GM10248 (cell line): ENCODE measurements at regions not wholly inside any gene's neighbourhood (a gene's known extent, or its start where the extent isn't known, plus 50 kb on each side); places are given as distances from the start of the nearest gene placed in this dataset.

Experiments
- CTCF ChIA-PET: fragments of 300-600 bp; sonication (Branson Sonifier 250); formaldehyde crosslinking; extraction: SDS; loops from one replicate; lab custom pipeline; 2021; ENCODE audit warnings: antibody characterized with exemption; lab: Yijun Ruan, JAX
- POLR2A ChIA-PET: fragments of 350-650 bp; sonication (Branson Sonifier 250); formaldehyde crosslinking; extraction: SDS; loops from one replicate; lab custom pipeline; 2020; ENCODE audit warnings: antibody characterized with exemption; lab: Yijun Ruan, JAX
- DNase-seq: peaks from one replicate; pipeline ENCODE4 v3.0.0; 2012; ENCODE audit errors: extremely low spot score
- TF ChIP-seq, protein P1 (sequence below): IDR thresholded peaks from 2 replicates; pipeline ENCODE4 v1.5.1; 2012; ENCODE audit warnings: mild to moderate bottlenecking, low read depth; ENCODE audit errors: extremely low read depth, missing control alignments, control extremely low read depth

DNA sequence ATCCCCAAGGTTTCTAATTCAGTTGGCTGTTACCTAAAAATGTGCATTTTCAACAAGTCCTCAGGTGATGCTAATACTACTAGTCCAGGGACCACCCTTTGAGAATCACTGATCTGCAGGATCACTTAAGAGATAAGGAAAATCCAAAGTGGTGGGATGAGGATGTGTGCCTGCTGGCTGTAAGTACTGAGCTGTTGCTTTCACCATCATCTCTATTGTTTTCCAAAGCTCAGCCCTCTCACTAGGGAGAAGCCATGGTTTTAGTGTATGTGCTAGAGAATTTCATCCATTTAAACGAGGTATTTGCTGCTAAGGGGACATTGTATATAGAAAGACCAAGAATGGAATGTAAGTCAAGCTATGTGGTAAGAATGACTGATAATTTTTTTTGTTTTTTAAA lies 202.3 kb downstream of the KIF21A start:
- ChIA-PET POLR2A (no interaction called here), CTCF (no interaction called here)
- DNase-seq: no peak
- TF ChIP-seq, protein P1, sequence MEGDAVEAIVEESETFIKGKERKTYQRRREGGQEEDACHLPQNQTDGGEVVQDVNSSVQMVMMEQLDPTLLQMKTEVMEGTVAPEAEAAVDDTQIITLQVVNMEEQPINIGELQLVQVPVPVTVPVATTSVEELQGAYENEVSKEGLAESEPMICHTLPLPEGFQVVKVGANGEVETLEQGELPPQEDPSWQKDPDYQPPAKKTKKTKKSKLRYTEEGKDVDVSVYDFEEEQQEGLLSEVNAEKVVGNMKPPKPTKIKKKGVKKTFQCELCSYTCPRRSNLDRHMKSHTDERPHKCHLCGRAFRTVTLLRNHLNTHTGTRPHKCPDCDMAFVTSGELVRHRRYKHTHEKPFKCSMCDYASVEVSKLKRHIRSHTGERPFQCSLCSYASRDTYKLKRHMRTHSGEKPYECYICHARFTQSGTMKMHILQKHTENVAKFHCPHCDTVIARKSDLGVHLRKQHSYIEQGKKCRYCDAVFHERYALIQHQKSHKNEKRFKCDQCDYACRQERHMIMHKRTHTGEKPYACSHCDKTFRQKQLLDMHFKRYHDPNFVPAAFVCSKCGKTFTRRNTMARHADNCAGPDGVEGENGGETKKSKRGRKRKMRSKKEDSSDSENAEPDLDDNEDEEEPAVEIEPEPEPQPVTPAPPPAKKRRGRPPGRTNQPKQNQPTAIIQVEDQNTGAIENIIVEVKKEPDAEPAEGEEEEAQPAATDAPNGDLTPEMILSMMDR: no peak

DNA sequence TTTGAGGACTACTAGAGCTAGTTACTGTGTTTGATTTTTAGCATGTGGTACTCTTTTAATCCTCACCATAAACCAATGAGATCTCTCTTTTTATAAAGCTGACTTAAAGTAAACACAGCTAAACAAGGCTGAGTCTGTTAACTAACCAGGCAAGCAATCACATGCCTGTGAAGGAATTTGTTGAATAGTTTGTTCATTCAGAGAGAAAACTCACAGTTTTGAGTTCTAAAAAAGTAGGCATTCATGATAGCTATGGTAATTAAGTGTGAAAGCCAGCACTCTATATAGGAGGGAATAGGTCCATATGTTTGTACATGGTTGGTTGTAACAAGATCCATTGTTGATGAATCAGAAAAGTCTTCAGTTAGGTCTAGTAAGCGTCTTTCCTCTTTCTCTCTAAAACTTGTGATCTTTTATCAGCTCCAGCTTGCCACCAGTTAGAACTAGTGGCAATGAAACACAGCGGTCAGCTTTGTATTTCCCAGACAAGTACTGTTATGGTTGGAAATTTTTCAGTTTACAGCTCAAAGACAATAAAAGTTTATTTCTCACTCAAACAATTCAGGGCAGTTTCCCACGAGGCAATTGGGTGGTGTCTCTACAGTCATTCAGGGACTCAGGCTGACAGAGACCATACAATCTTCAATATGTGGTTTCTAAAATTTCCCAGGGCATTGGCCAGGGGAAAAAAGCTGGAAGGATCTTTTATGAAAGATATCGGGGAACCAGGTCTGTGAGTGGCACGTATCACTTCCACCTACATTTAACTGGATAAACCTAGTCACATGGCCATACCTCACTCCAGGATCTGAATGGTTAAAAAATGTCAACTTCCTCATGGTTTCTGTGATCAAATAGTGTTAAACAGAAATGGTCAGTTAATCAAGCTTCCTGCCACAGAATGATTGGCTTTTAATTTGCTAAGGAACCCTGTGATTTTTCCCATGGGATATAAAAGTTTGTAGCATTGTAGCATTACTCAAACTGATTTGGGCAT lies 203.1 kb downstream of the KIF21A start:
- POLR2A ChIA-PET: no interaction called here
- DNase-seq: no peak
- TF ChIP-seq, protein P1: no peak
- CTCF ChIA-PET: interaction anchor here (1.1 kb wide), 1 partner anchor 34 kb away, joined by 4 read pairs; no protein-coding TSS in a partner anchor

DNA sequence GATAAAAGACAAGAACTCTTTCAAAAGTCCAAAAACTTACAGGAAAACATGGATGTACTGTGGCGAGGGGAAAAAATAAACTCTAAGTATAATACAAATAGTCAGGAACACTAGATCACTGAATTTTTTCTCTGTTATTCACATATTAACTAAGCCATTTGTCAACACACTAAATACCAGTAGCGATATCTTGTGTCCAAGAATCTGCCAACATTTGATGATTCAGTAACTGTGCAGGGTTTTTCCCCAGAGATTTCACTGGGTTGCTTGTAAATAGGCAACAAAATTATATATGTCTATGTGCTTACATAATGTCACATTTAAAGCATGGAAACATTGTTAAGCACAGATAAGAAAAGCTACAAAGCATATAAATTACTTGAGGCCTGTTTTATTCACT lies 205.9 kb downstream of the KIF21A start:
- ChIA-PET CTCF (interaction anchor here (1.1 to 2.3 kb wide), 2 partner anchors 10 to 36 kb away, joined by 3 to 8 read pairs; no protein-coding TSS in a partner anchor), POLR2A (no interaction called here)
- no peak for DNase-seq
- TF ChIP-seq, protein P1: no peak

DNA sequence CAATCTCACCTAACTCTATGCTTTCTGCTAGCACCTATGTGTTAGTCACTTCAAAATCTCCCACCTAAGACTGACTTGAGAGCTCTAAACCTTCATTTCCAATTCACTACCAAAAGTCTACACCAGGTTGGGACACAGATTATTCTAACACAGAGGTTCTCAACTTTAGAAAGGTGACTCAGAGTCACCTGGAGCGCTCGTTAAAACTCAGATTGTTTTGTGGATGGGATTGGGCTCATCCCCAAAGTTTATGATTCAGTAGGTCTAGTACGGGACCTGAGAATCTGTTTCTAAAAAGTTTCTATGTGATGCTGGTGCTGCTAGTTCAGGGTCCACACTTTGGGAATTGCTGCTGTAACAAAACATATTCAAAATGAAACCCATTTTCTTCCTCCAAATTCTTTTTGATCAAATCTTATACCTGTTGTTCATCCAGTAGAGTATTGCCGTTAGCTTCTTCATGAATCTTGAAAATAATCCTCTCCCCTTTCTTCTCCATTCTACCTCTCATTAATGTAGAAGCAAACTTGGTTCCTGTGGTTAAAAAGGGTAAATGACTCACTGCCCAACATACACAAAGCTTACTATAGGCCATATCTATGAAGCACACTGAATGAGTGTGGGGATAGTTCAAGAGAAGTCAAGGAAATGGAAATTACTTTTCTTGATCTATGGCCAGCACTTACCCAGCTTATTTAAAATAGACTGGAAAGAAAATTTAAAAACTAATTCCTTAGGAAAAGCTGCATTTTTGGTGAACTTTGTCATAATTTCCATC lies 206.7 kb downstream of the KIF21A start:
- ChIA-PET CTCF (interaction anchor here (1.1 to 2.3 kb wide), 3 partner anchors 10 to 37 kb away, joined by 3 to 8 read pairs (median 5); no protein-coding TSS in a partner anchor), POLR2A (no interaction called here)
- TF ChIP-seq, protein P1: no peak
- no peak for DNase-seq

DNA sequence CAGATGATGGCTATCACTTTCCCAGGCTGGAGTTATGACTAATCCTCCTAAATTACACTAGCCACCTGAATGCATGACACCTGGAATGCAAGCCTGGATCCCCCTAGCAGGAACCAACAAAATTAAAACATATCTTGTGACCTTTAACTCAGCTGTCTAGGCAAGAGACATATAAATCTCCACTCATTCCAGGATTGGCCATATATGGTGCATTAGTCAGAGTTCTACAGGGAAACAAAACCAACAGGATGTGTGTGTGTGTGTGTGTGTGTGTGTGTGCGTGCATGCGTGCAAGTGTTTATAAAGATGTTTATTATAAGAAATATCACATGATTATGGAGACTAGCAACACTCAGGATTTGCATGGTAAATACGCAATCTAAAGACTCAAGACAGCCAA lies 212.8 kb downstream of the KIF21A start:
- TF ChIP-seq, protein P1: no peak
- no peak for DNase-seq
- ChIA-PET POLR2A (no interaction called here), CTCF (no interaction called here)

DNA sequence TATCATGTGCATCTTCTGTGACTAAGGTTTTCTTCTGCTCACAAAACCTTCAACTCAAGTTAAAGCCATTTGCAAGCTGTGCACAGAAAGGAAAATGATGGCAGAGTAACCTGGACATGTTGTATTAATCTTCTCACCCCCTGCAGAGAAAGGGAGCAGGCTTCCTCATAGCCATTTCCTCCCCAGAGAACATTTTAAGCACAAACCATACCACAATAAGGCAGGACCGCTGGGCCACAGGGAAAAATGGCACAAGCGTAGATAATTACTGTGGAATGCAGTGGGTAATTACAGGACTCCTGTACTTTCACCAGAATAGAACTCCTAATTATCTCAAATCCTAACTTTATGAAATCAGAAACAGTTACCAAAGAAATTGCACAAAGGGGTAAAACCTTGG lies 215.7 kb downstream of the KIF21A start:
- TF ChIP-seq, protein P1: no peak
- ChIA-PET CTCF (no interaction called here), POLR2A (no interaction called here)
- no peak for DNase-seq
